ENCODE measurements at regions not wholly inside any gene's neighbourhood (a gene's known extent, or its start where the extent isn't known, plus 50 kb on each side); places are given as distances from the start of the nearest gene placed in this dataset.

DNA sequence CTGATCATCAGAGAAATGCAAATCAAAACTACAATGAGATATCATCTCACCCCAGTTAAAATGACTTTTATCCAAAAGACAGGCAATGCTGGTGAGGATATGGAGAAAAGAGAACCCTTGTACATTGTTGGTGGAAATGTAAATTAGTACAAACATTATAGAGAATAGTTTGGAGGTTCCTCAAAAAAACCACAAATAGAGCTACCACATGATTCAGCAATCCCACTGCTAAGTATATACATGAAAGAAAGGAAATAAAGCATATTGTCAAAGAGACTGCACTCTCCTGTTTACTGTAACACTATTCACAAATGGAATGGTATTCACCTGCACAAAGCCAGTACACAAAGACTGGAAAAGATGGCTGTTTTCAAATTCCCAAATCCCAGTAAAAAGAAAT lies 1233.7 kb downstream of the PCDH17 start:
- TF ChIP-seq CTCF (conservative IDR thresholded peaks at IDR 0.05; ENCODE audit: low read depth in 2 of 2) (no peak), EZH2 (IDR thresholded peaks at IDR 0.05; ENCODE audit: low read depth, unreplicated experiment) (no peak), EZH2phosphoT487 (IDR thresholded peaks at IDR 0.05; ENCODE audit: unreplicated experiment) (no peak), POLR2AphosphoS5 (IDR thresholded peaks at IDR 0.05; ENCODE audit: low read depth) (no peak), REST (IDR thresholded peaks at IDR 0.05; ENCODE audit: unreplicated experiment) (no peak)
- TF ChIP-seq, protein P1, sequence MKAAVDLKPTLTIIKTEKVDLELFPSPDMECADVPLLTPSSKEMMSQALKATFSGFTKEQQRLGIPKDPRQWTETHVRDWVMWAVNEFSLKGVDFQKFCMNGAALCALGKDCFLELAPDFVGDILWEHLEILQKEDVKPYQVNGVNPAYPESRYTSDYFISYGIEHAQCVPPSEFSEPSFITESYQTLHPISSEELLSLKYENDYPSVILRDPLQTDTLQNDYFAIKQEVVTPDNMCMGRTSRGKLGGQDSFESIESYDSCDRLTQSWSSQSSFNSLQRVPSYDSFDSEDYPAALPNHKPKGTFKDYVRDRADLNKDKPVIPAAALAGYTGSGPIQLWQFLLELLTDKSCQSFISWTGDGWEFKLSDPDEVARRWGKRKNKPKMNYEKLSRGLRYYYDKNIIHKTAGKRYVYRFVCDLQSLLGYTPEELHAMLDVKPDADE (IDR thresholded peaks at IDR 0.05): no peak

Measured in GM23338 (cell line).